Heart right ventricle (tissue), 16 donors: ENCODE measurements at regions not wholly inside any gene's neighbourhood (a gene's known extent, or its start where the extent isn't known, plus 50 kb on each side); places are given as distances from the start of the nearest gene placed in this dataset.

ENCODE experiments used
- ATAC-seq, 8 donors: fragments of 200-7000 bp; cut with Tn5 transposase; one replicate each; pipeline ENCODE4 v1.9.1; 2020; ENCODE audit warnings: mild to moderate bottlenecking in 8 of 8, moderate library complexity in 8 of 8, moderate number of reproducible peaks in 1 of 8
- DNase-seq, 2 donors: peaks; one replicate each; pipeline ENCODE4 v3.0.0-alpha.2; 2020
- H3K27ac ChIP-seq, 10 donors: fragments of 200-600 bp; sonication (generic) in 2 of 10; one replicate each; pipeline versions ENCODE4 v1.5.0 to v1.8.0; 2020 to 2022; ENCODE audit warnings: mild to moderate bottlenecking in 3 of 10
- H3K27me3 ChIP-seq, 7 donors: fragments of 200-600 bp; one replicate each; pipeline ENCODE4 v1.8.0; 2021 to 2022; ENCODE audit warnings: mild to moderate bottlenecking in 2 of 7
- H3K36me3 ChIP-seq, 9 donors: fragments of 200-600 bp; sonication (generic) in 1 of 9; one replicate each; pipeline versions ENCODE4 v1.5.0 to v1.8.0; 2020 to 2022; ENCODE audit warnings: mild to moderate bottlenecking in 2 of 9
- H3K4me1 ChIP-seq, 9 donors: fragments of 200-600 bp; sonication (generic) in 1 of 9; one replicate each; pipeline versions ENCODE4 v1.5.0 to v1.8.0; 2020 to 2022; ENCODE audit warnings: mild to moderate bottlenecking in 4 of 9
- H3K4me3 ChIP-seq, 10 donors: fragments of 200-600 bp; sonication (generic) in 2 of 10; one replicate each; pipeline versions ENCODE4 v1.5.0 to v1.8.0; 2020 to 2022; ENCODE audit warnings: mild to moderate bottlenecking in 7 of 10, moderate library complexity in 2 of 10
- H3K9me3 ChIP-seq, 11 donors: fragments of 200-600 bp in 10 of 11; sonication (generic) in 2 of 11; one replicate each; pipeline versions ENCODE4 v1.5.0 to v1.8.0; 2013 to 2022; ENCODE audit warnings: mild to moderate bottlenecking in 2 of 11, control low read depth in 1 of 11, moderate library complexity in 1 of 11
- CTCF ChIP-seq, 9 donors: fragments of 200-600 bp; sonication (generic) in 2 of 9; IDR thresholded peaks; one replicate each; pipeline versions ENCODE4 v1.5.0 to v1.8.0; 2021 to 2022; ENCODE audit warnings: antibody characterized with exemption in 9 of 9, mild to moderate bottlenecking in 5 of 9, moderate library complexity in 1 of 9
- WGBS, 2 donors: extraction: QIAGEN DNeasy Blood & Tissue Kit; methylation state at CpG; one replicate each; pipeline ENCODE4 v1.1.7; 2013; ENCODE audit warnings: inconsistent platforms in 1 of 2; 5-methylcytosine and 5-hydroxymethylcytosine counted together
- intact Hi-C, 10 donors: fragments of 100-400 bp; cut with DNase I; formaldehyde crosslinking; loops; one replicate each; pipeline versions ENCODE4 v1.11.1 to v1.14.2; 2022
- donor health status: Arrhythmogenic right ventricular cardiomyopathy.
- donor health status: ischemic (EF 13 %, LVEDD 7.1; RV severe dilation, severe dysfunction).
- donor health status: healthy with polysubstance abuse.
- donor health status: DM: no; HTN: yes; CAD: no.
- donor health status: DM: no; HTN: no; CAD: no.
- donor health status: ischemic (EF 25% LVEDD 6.9; RV normal size, moderate dysfunction).
- donor health status: ischemic (EF 25% LVEDD 5.7; RV mildly dilated, moderate dysfunction).
- donor health status: healthy.
- donor health status: DM: yes; HTN: yes; CAD: no.
- donor health status: Ischemic cardiomyopathy.
- donor health status: ischemic (EF 35%, LVEDD 5.7; RV mildly dilated, moderate dysfunction).
- donor health status: nonischemic (EF 11% LVEDD 7.7; RV severe dilation, severe dysfunction).
- donor health status: DM: yes; HTN: yes; CAD: no.
- donor health status: PGD.
- donor health status: ischemic (EF 29% LVEDD 5.4; RV normal size, mild dysfunction).
- donor health status: nonischemic (EF 23%, LVEDD 6.1; RV moderate dilation, normal function).

GRCh38 chr2:729376-729861 lies 52.2 kb upstream of the TMEM18 start:
- intact Hi-C loops = no loop called here
- DNase-seq (no peak), ATAC-seq (no peak)
- 17 to 27% methylated on average over 10 of the region's 10 CpGs for WGBS, 2 donors
- H3K27me3 ChIP-seq = peaks cover 0 to 42% (median 20%) of the 10 kb centered on the region in 7 donors
- no peaks in the 10 kb centered on the region for H3K9me3 ChIP-seq
- H3K27ac ChIP-seq = no peak overlapping the region
- no peaks in the 10 kb centered on the region for H3K4me1 ChIP-seq
- H3K36me3 ChIP-seq = no peaks in the 10 kb centered on the region
- H3K4me3 ChIP-seq = no peak overlapping the region
- no peak for TF ChIP-seq CTCF (IDR thresholded peaks at IDR 0.05)

GRCh38 chr2:728165-728564 lies 51.0 kb upstream of the TMEM18 start:
- no peak overlapping the region for H3K27ac ChIP-seq
- no peak overlapping the region for H3K4me3 ChIP-seq
- intact Hi-C loops = no loop called here
- H3K27me3 ChIP-seq = peaks cover 0 to 39% (median 31%) of the 10 kb centered on the region in 7 donors
- ATAC-seq (no peak), DNase-seq (no peak)
- 85 to 94% methylated on average over 1 of the region's 1 CpG for WGBS, 2 donors
- no peaks in the 10 kb centered on the region for H3K36me3 ChIP-seq
- H3K4me1 ChIP-seq = no peaks in the 10 kb centered on the region
- no peaks in the 10 kb centered on the region for H3K9me3 ChIP-seq
- no peak for TF ChIP-seq CTCF (IDR thresholded peaks at IDR 0.05)

GRCh38 chr2:727071-727470 lies 49.9 kb upstream of the TMEM18 start:
- Histone ChIP-seq H3K36me3 (no peaks in the 10 kb centered on the region), H3K4me3 (no peak overlapping the region), H3K4me1 (no peaks in the 10 kb centered on the region), H3K9me3 (no peaks in the 10 kb centered on the region), H3K27ac (no peak overlapping the region), H3K27me3 (peaks cover 0 to 45% (median 34%) of the 10 kb centered on the region in 7 donors)
- intact Hi-C loops = no loop called here
- no peak for TF ChIP-seq CTCF (IDR thresholded peaks at IDR 0.05)
- ATAC-seq (no peak), DNase-seq (no peak)
- 83 to 86% methylated on average over 6 of the region's 6 CpGs for WGBS, 2 donors
